ENCODE measurements at regions not wholly inside any gene's neighbourhood (a gene's known extent, or its start where the extent isn't known, plus 50 kb on each side); places are given as distances from the start of the nearest gene placed in this dataset.

- DNase-seq (ENCODE audit: low read depth), result no peak
- no peak overlapping the region for H3K4me3 ChIP-seq (ENCODE audit: low read length)
- TF ChIP-seq CTCF (IDR thresholded peaks at IDR 0.05; ENCODE audit: insufficient read depth, low read depth, low read length, missing control alignments), result no peak
These were observed 76.5 kb upstream of the OLFM1 start for GRCh38 chr9:135010921-135011320.

GRCh38 chr9:135012166-135012565 is 75.3 kb upstream of the OLFM1 start:
- DNase-seq (ENCODE audit: low read depth), result no peak
- no peak for TF ChIP-seq CTCF (IDR thresholded peaks at IDR 0.05; ENCODE audit: insufficient read depth, low read depth, low read length, missing control alignments)
- no peak overlapping the region for H3K4me3 ChIP-seq (ENCODE audit: low read length)

GRCh38 chr9:135014311-135015010 is 73.0 kb upstream of the OLFM1 start:
- no peak for TF ChIP-seq CTCF (IDR thresholded peaks at IDR 0.05; ENCODE audit: insufficient read depth, low read depth, low read length, missing control alignments)
- DNase-seq (ENCODE audit: low read depth), result no peak
- H3K4me3 ChIP-seq (ENCODE audit: low read length), result no peak overlapping the region

GRCh38 chr9:135015096-135015495 is 72.4 kb upstream of the OLFM1 start:
- TF ChIP-seq CTCF (IDR thresholded peaks at IDR 0.05; ENCODE audit: insufficient read depth, low read depth, low read length, missing control alignments), result no peak
- DNase-seq (ENCODE audit: low read depth), result no peak
- H3K4me3 ChIP-seq (ENCODE audit: low read length), result no peak overlapping the region

- DNase-seq (ENCODE audit: low read depth), result no peak
- TF ChIP-seq CTCF (IDR thresholded peaks at IDR 0.05; ENCODE audit: insufficient read depth, low read depth, low read length, missing control alignments), result no peak
- no peak overlapping the region for H3K4me3 ChIP-seq (ENCODE audit: low read length)
These were observed 71.9 kb upstream of the OLFM1 start for GRCh38 chr9:135015565-135015964.

GRCh38 chr9:135016037-135016640 is 71.3 kb upstream of the OLFM1 start:
- TF ChIP-seq CTCF (IDR thresholded peaks at IDR 0.05; ENCODE audit: insufficient read depth, low read depth, low read length, missing control alignments), result no peak
- no peak overlapping the region for H3K4me3 ChIP-seq (ENCODE audit: low read length)
- no peak for DNase-seq (ENCODE audit: low read depth)

- no peak for TF ChIP-seq CTCF (IDR thresholded peaks at IDR 0.05; ENCODE audit: insufficient read depth, low read depth, low read length, missing control alignments)
These were observed 70.6 kb upstream of the OLFM1 start for GRCh38 chr9:135016876-135017275.

More at GRCh38 chr9:135016876-135017275, 70.6 kb upstream of the OLFM1 start:
- DNase-seq (ENCODE audit: low read depth), result no peak
- H3K4me3 ChIP-seq (ENCODE audit: low read length), result no peak overlapping the region
